Mammary epithelial cell (primary cell): ENCODE measurements at regions not wholly inside any gene's neighbourhood (a gene's known extent, or its start where the extent isn't known, plus 50 kb on each side); places are given as distances from the start of the nearest gene placed in this dataset.

Source experiments
- EZH2 ChIP-seq: IDR thresholded peaks from 2 replicates; pipeline ENCODE4 v1.6.1; 2012; ENCODE audit warnings: low read length, inconsistent platforms, borderline replicate concordance
- TF ChIP-seq, protein P1 (sequence below), 2 donors: IDR thresholded peaks in 1 of 2; conservative IDR thresholded peaks in 1 of 2; 2 replicates each; pipeline ENCODE4 v1.5.1; 2011 to 2012; ENCODE audit warnings: inconsistent platforms in 2 of 2, low read length in 2 of 2, mild to moderate bottlenecking in 2 of 2, control low read depth in 1 of 2, low read depth in 1 of 2; ENCODE audit not compliant: insufficient read depth in 1 of 2; ENCODE audit errors: extremely low read depth in 1 of 2

DNA sequence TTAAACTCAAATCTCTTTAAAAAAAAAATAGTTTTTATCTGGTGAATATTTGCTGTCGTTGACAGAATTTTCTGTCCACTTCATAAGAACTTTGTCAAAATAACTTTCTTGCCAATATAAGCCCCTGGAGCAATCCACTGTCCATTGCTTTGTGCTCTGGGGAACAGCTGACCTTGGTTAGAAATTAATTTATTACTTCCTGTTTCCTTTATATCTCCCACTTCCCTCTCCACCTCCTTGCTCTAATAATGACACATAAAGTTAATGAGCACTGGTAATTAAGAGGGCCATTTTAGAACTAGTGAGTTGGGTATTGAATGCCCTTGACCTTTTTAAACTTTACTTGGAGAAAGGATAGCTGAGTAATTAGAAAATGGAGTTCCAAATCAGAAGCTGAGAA is 151.3 kb upstream of the LEF1 start:
- TF ChIP-seq, protein P1, sequence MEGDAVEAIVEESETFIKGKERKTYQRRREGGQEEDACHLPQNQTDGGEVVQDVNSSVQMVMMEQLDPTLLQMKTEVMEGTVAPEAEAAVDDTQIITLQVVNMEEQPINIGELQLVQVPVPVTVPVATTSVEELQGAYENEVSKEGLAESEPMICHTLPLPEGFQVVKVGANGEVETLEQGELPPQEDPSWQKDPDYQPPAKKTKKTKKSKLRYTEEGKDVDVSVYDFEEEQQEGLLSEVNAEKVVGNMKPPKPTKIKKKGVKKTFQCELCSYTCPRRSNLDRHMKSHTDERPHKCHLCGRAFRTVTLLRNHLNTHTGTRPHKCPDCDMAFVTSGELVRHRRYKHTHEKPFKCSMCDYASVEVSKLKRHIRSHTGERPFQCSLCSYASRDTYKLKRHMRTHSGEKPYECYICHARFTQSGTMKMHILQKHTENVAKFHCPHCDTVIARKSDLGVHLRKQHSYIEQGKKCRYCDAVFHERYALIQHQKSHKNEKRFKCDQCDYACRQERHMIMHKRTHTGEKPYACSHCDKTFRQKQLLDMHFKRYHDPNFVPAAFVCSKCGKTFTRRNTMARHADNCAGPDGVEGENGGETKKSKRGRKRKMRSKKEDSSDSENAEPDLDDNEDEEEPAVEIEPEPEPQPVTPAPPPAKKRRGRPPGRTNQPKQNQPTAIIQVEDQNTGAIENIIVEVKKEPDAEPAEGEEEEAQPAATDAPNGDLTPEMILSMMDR (conservative IDR thresholded peaks at IDR 0.05 in 1 of 2, IDR thresholded peaks at IDR 0.05 in 1 of 2; ENCODE audit: extremely low read depth in 1 of 2, insufficient read depth in 1 of 2, low read depth in 1 of 2, low read length in 2 of 2) = no peak
- no peak for TF ChIP-seq EZH2
